Endodermal cell (in vitro differentiated cells): ENCODE measurements at regions not wholly inside any gene's neighbourhood (a gene's known extent, or its start where the extent isn't known, plus 50 kb on each side); places are given as distances from the start of the nearest gene placed in this dataset.

Experiments used
- DNase-seq: peaks from one replicate; pipeline ENCODE4 v3.0.0-alpha.2; 2017
- H3K27ac ChIP-seq: 2 replicates; pipeline ENCODE4 v1.5.1; 2013; ENCODE audit warnings: mild to moderate bottlenecking, low read depth, low read length, moderate library complexity
- H3K27me3 ChIP-seq: 2 replicates; pipeline ENCODE4 v1.6.1; 2013; ENCODE audit warnings: mild to moderate bottlenecking, low read length, moderate library complexity; ENCODE audit not compliant: insufficient read depth, control insufficient read depth, poor library complexity, severe bottlenecking
- H3K36me3 ChIP-seq: 2 replicates; pipeline ENCODE4 v1.7.0; 2013; ENCODE audit warnings: mild to moderate bottlenecking, low read length, moderate library complexity; ENCODE audit not compliant: control insufficient read depth, insufficient read depth
- H3K4me1 ChIP-seq: one replicate; pipeline ENCODE4 v1.7.0; 2013; ENCODE audit warnings: low read length; ENCODE audit not compliant: control insufficient read depth, insufficient read depth
- H3K4me3 ChIP-seq: 2 replicates; pipeline ENCODE4 v1.5.1; 2013; ENCODE audit warnings: mild to moderate bottlenecking, low read length, moderate library complexity
- H3K9ac ChIP-seq: 2 replicates; pipeline ENCODE4 v1.6.1; 2013; ENCODE audit warnings: mild to moderate bottlenecking, low read length, moderate library complexity; ENCODE audit not compliant: poor library complexity, severe bottlenecking; ENCODE audit errors: extremely low read depth
- H3K9me3 ChIP-seq: 2 replicates; pipeline ENCODE4 v1.6.1; 2013; ENCODE audit warnings: mild to moderate bottlenecking, low read length, moderate library complexity; ENCODE audit not compliant: control insufficient read depth
- H3K27ac Mint-ChIP-seq: 2 replicates; pipeline ENCODE4 v1.8.0; 2020; ENCODE audit warnings: mixed read lengths
- H3K27me3 Mint-ChIP-seq: 2 replicates; pipeline ENCODE4 v1.8.0; 2021; ENCODE audit warnings: mild to moderate bottlenecking, mixed read lengths; ENCODE audit not compliant: insufficient read depth
- H3K36me3 Mint-ChIP-seq: 2 replicates; pipeline ENCODE4 v1.8.0; 2020; ENCODE audit warnings: low read depth, mixed read lengths
- H3K4me1 Mint-ChIP-seq: 2 replicates; pipeline ENCODE4 v1.8.0; 2020; ENCODE audit warnings: mixed read lengths
- H3K4me3 Mint-ChIP-seq: 2 replicates; pipeline ENCODE4 v1.8.0; 2020; ENCODE audit warnings: mild to moderate bottlenecking, moderate library complexity, mixed read lengths
- H3K9me3 Mint-ChIP-seq: 2 replicates; pipeline ENCODE4 v1.8.0; 2020; ENCODE audit warnings: mild to moderate bottlenecking, mixed read lengths
- WGBS, 2 experiments: methylation state at CpG; one replicate each; pipeline versions ENCODE4 v1.1.5 to v1.1.7; 2013; ENCODE audit warnings: missing lambda C conversion rate in 2 of 2, mixed read lengths in 1 of 2; ENCODE audit not compliant: insufficient coverage in 1 of 2, insufficient read length in 1 of 2; 5-methylcytosine and 5-hydroxymethylcytosine counted together
- TF ChIP-seq, protein P1 (sequence below): fragments of 200-600 bp; sonication (generic); conservative IDR thresholded peaks from 2 replicates; pipeline ENCODE4 v1.5.0; 2021; ENCODE audit warnings: antibody characterized with exemption, mild to moderate bottlenecking

DNA sequence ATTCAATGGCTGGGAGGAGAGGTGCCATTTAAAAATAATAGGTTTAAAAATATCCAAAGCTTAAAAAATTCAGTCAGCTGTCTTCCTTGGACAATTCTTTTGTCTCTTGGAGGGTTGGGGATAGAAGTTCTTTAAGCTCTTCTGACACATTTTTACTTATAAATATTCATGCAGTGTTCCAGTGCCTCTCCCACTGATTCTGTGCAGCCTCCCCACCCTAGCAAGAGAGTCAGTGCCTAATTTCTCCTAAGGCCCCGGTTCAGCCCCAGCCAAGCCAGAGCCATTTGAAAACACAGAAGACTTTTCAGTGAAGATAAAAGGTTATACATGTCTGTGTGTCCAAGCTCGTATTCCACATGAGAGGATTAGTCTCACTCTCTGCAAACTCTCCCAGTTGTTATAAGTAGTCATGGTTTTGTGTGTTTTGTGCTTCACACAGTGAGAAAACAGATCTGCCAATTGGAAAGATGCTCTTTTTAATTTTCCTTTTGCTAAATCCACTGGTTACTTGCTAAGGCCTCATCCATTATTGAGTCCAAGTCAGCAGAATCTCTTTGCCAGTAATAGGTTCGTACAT is 141.3 kb downstream of the CD47 start:
- Histone ChIP-seq H3K9ac (no peak overlapping the region), H3K27me3 (no peaks in the 10 kb centered on the region), H3K9me3 (no peaks in the 10 kb centered on the region), H3K4me1 (no peaks in the 10 kb centered on the region), H3K4me3 (no peak overlapping the region), H3K27ac (no peak overlapping the region), H3K36me3 (no peaks in the 10 kb centered on the region)
- Mint-ChIP-seq H3K4me3 (no peak overlapping the region), H3K27ac (no peak overlapping the region), H3K27me3 (no peaks in the 10 kb centered on the region), H3K9me3 (no peaks in the 10 kb centered on the region), H3K36me3 (no peaks in the 10 kb centered on the region), H3K4me1 (no peaks in the 10 kb centered on the region)
- WGBS, 2 experiments = 93 to 100% methylated on average over 2 to 3 of the region's 3 CpGs
- TF ChIP-seq, protein P1, sequence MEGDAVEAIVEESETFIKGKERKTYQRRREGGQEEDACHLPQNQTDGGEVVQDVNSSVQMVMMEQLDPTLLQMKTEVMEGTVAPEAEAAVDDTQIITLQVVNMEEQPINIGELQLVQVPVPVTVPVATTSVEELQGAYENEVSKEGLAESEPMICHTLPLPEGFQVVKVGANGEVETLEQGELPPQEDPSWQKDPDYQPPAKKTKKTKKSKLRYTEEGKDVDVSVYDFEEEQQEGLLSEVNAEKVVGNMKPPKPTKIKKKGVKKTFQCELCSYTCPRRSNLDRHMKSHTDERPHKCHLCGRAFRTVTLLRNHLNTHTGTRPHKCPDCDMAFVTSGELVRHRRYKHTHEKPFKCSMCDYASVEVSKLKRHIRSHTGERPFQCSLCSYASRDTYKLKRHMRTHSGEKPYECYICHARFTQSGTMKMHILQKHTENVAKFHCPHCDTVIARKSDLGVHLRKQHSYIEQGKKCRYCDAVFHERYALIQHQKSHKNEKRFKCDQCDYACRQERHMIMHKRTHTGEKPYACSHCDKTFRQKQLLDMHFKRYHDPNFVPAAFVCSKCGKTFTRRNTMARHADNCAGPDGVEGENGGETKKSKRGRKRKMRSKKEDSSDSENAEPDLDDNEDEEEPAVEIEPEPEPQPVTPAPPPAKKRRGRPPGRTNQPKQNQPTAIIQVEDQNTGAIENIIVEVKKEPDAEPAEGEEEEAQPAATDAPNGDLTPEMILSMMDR = no peak
- no peak for DNase-seq

- Mint-ChIP-seq H3K27me3 (no peaks in the 10 kb centered on the region), H3K4me1 (no peaks in the 10 kb centered on the region), H3K4me3 (no peak overlapping the region), H3K9me3 (no peaks in the 10 kb centered on the region), H3K36me3 (no peaks in the 10 kb centered on the region), H3K27ac (no peak overlapping the region)
- no peak for DNase-seq
- Histone ChIP-seq H3K4me3 (no peak overlapping the region), H3K4me1 (no peaks in the 10 kb centered on the region), H3K9me3 (no peaks in the 10 kb centered on the region), H3K27me3 (no peaks in the 10 kb centered on the region), H3K27ac (no peak overlapping the region), H3K36me3 (no peaks in the 10 kb centered on the region), H3K9ac (no peak overlapping the region)
- TF ChIP-seq, protein P1 = no peak
These were observed 143.6 kb downstream of the CD47 start for GRCh38 chr3:107947203-107947602.

GRCh38 chr3:107946700-107947099 is 144.1 kb downstream of the CD47 start:
- H3K9me3 ChIP-seq = no peaks in the 10 kb centered on the region
- Mint-ChIP-seq H3K4me1 (no peaks in the 10 kb centered on the region), H3K4me3 (no peak overlapping the region), H3K9me3 (no peaks in the 10 kb centered on the region), H3K27ac (no peak overlapping the region), H3K36me3 (no peaks in the 10 kb centered on the region), H3K27me3 (no peaks in the 10 kb centered on the region)
- no peaks in the 10 kb centered on the region for H3K4me1 ChIP-seq
- no peaks in the 10 kb centered on the region for H3K36me3 ChIP-seq
- H3K27me3 ChIP-seq = no peaks in the 10 kb centered on the region
- TF ChIP-seq, protein P1 = peak; percentile 60
- no peak for DNase-seq
- no peak overlapping the region for H3K9ac ChIP-seq
- no peak overlapping the region for H3K27ac ChIP-seq
- no peak overlapping the region for H3K4me3 ChIP-seq
- 89% methylated on average over 1 of the region's 1 CpG; no CpG with 5 or more reads in 1 of the 2 experiments for WGBS, 2 experiments
